K562 (cell line): ENCODE measurements at regions not wholly inside any gene's neighbourhood (a gene's known extent, or its start where the extent isn't known, plus 50 kb on each side); places are given as distances from the start of the nearest gene placed in this dataset.

Experiments
- ATAC-seq: fragments of 200-7000 bp; cut with Tn5 transposase; 3 replicates; pipeline ENCODE4 v1.9.1; 2020; ENCODE audit warnings: moderate library complexity
- BruUV-seq: library from RNA; stranded (reverse); fragments of 400-500 nt; replicated peaks from 2 replicates; lab custom pipeline; 2021; lab: Mats Ljungman, UMichigan
- CTCF ChIA-PET: fragments of 300-600 bp; formaldehyde crosslinking; extraction: SDS; loops from one replicate; lab custom pipeline; 2021; ENCODE audit warnings: low intra/inter-chr PET ratio; lab: Yijun Ruan, JAX
- POLR2A ChIA-PET: fragments of 300-600, 350-650 bp; sonication (Branson Sonifier 250); formaldehyde crosslinking; extraction: SDS; loops from one replicate; lab custom pipeline; 2021; ENCODE audit warnings: antibody characterized with exemption, inconsistent platforms; lab: Yijun Ruan, JAX
- DNase-seq, 4 experiments: peaks; one replicate each; pipeline versions ENCODE4 v3.0.0 to v3.0.0-alpha.2; 2011 to 2018; ENCODE audit warnings: low spot score in 3 of 4, mixed read lengths in 3 of 4; ENCODE audit errors: extremely low read depth in 1 of 4
- FAIRE-seq: peaks from 2 replicates; lab custom pipeline; 2011; peaks lifted over from hg19 to GRCh38; lab: Jason Lieb, UNC
- H2AFZ ChIP-seq: 2 replicates; pipeline ENCODE4 v1.6.0; 2011; ENCODE audit warnings: low read depth, low read length, control low read depth, inconsistent platforms
- H3K27ac ChIP-seq: fragments of 200-600 bp; 3 replicates; pipeline ENCODE4 v1.8.0; 2011; ENCODE audit warnings: low read depth, mild to moderate bottlenecking, control low read depth, inconsistent platforms, low read length, moderate library complexity, mixed read lengths; ENCODE audit errors: extremely low read depth
- H3K27me3 ChIP-seq, 2 experiments: fragments of 300-600 bp in 1 of 2; 2 replicates in 1 of 2; 3 replicates in 1 of 2; pipeline versions ENCODE4 v1.6.0 to v1.8.0; 2011; ENCODE audit warnings: inconsistent platforms in 2 of 2, low read length in 2 of 2, mild to moderate bottlenecking in 1 of 2, mixed read lengths in 1 of 2, moderate library complexity in 1 of 2; ENCODE audit not compliant: control insufficient read depth in 2 of 2, insufficient read depth in 2 of 2
- H3K36me3 ChIP-seq: fragments of 300-600 bp; 3 replicates; pipeline ENCODE4 v1.8.0; 2011; ENCODE audit warnings: mild to moderate bottlenecking, low read length, inconsistent platforms; ENCODE audit not compliant: control insufficient read depth, insufficient read depth
- H3K4me1 ChIP-seq, 2 experiments: fragments of 200-600 bp in 1 of 2; replicated peaks in 1 of 2; 2 replicates in 1 of 2; 3 replicates in 1 of 2; pipeline versions ENCODE4 v1.5.1 to v1.8.0; 2011; ENCODE audit warnings: inconsistent platforms in 2 of 2, low read length in 2 of 2, mild to moderate bottlenecking in 1 of 2, mixed read lengths in 1 of 2, moderate library complexity in 1 of 2; ENCODE audit not compliant: control insufficient read depth in 2 of 2, insufficient read depth in 2 of 2
- H3K4me2 ChIP-seq: 2 replicates; pipeline ENCODE4 v1.6.1; 2011; ENCODE audit warnings: low read length, control low read depth, inconsistent platforms, mixed read lengths; ENCODE audit not compliant: insufficient read depth
- H3K4me3 ChIP-seq: fragments of 200-600 bp; sonication (generic), shearing (Covaris generic); 2 replicates; pipeline ENCODE4 v1.5.1; 2016; ENCODE audit warnings: control low read depth, inconsistent platforms
- H3K79me2 ChIP-seq: fragments of 200-600 bp; 3 replicates; pipeline ENCODE4 v1.8.0; 2011; ENCODE audit warnings: low read length, inconsistent platforms; ENCODE audit not compliant: control insufficient read depth, insufficient read depth
- H3K9ac ChIP-seq, 2 experiments: 2 replicates each; pipeline versions ENCODE4 v1.6.0 to v1.6.1; 2011; ENCODE audit warnings: low read depth in 2 of 2, low read length in 2 of 2, control low read depth in 1 of 2, inconsistent platforms in 1 of 2, mild to moderate bottlenecking in 1 of 2, mixed read lengths in 1 of 2; ENCODE audit not compliant: insufficient read depth in 1 of 2
- H3K9me1 ChIP-seq: one replicate; pipeline ENCODE4 v1.6.0; 2011; ENCODE audit warnings: inconsistent platforms, mild to moderate bottlenecking, low read length, moderate library complexity; ENCODE audit not compliant: control insufficient read depth, insufficient read depth
- H3K9me3 ChIP-seq: replicated peaks from 2 replicates; pipeline ENCODE4 v1.5.1; 2011; ENCODE audit warnings: low read depth, low read length, inconsistent platforms; ENCODE audit not compliant: control insufficient read depth, insufficient read depth
- H4K20me1 ChIP-seq: replicated peaks from 2 replicates; pipeline ENCODE4 v1.6.1; 2011; ENCODE audit warnings: low read length, inconsistent platforms, mixed read lengths; ENCODE audit not compliant: control insufficient read depth, insufficient read depth
- ADNP ChIP-seq: fragments of 200-800 bp; sonication (Bioruptor generic); IDR thresholded peaks from 2 replicates; pipeline ENCODE4 v1.6.1; 2016; ENCODE audit warnings: missing genetic modification characterization, missing compliant biosample characterization
- ATF1 ChIP-seq, 2 experiments: fragments of 450-650 bp in 1 of 2; IDR thresholded peaks; 2 replicates each; pipeline ENCODE4 v1.6.1; 2016; ENCODE audit warnings: missing compliant biosample characterization in 1 of 2, missing genetic modification characterization in 1 of 2
- CXXC5 ChIP-seq: fragments of 250-450 bp; sonication (Bioruptor Pico); IDR thresholded peaks from 2 replicates; pipeline ENCODE4 v1.8.0; 2022; ENCODE audit warnings: inconsistent platforms, mild to moderate bottlenecking, moderate library complexity
- DIDO1 ChIP-seq: fragments of 450-650 bp; IDR thresholded peaks from 2 replicates; pipeline ENCODE4 v1.6.1; 2016; ENCODE audit warnings: low read depth, missing biosample characterization, missing genetic modification characterization
- ELF1 ChIP-seq: fragments of 200-800 bp; sonication (Bioruptor generic); IDR thresholded peaks from 2 replicates; pipeline ENCODE4 v1.6.1; 2016; ENCODE audit warnings: missing genetic modification characterization, missing compliant biosample characterization
- FOS ChIP-seq: IDR thresholded peaks from 3 replicates; pipeline ENCODE4 v1.6.1; 2011; ENCODE audit not compliant: insufficient read length; ENCODE audit errors: extremely low read depth
- GATAD2A ChIP-seq: fragments of 450-650 bp; IDR thresholded peaks from 2 replicates; pipeline ENCODE4 v1.6.1; 2017
- HDAC3 ChIP-seq: fragments of 450-650 bp; IDR thresholded peaks from 2 replicates; pipeline ENCODE4 v1.6.1; 2018; ENCODE audit warnings: borderline replicate concordance, mild to moderate bottlenecking, moderate library complexity; ENCODE audit not compliant: partially characterized antibody
- KDM1A ChIP-seq, 2 experiments: fragments of 450-650 bp; IDR thresholded peaks; 2 replicates each; pipeline ENCODE4 v1.6.1; 2016; ENCODE audit warnings: mild to moderate bottlenecking in 2 of 2
- KLF13 ChIP-seq: fragments of 450-650 bp; IDR thresholded peaks from 2 replicates; pipeline ENCODE4 v1.6.1; 2016; ENCODE audit warnings: missing genetic modification characterization, low read depth, mild to moderate bottlenecking, missing compliant biosample characterization, moderate library complexity, borderline replicate concordance
- PHB ChIP-seq: fragments of 250-450 bp; sonication (Bioruptor Pico); IDR thresholded peaks from 2 replicates; pipeline ENCODE4 v1.5.0; 2021
- POLR2AphosphoS2 ChIP-seq: IDR thresholded peaks from 2 replicates; pipeline ENCODE4 v1.6.1; 2012; ENCODE audit warnings: low read length, improper control_type of control experiment
- SMAD4 ChIP-seq: fragments of 250-450 bp; sonication (Bioruptor Pico); conservative IDR thresholded peaks from 2 replicates; pipeline ENCODE4 v1.8.0; 2021; ENCODE audit warnings: inconsistent platforms, mild to moderate bottlenecking, moderate library complexity
- ZKSCAN3 ChIP-seq: fragments of 250-450 bp; sonication (Bioruptor Pico); IDR thresholded peaks from 2 replicates; pipeline ENCODE4 v1.4.0; 2020
- ZNF586 ChIP-seq: fragments of 450-650 bp; formaldehyde crosslinking; conservative IDR thresholded peaks from 2 replicates; pipeline ENCODE4 v1.4.0; 2020; ENCODE audit warnings: mild to moderate bottlenecking, moderate library complexity
- ZNF644 ChIP-seq: fragments of 200-800 bp; sonication (Bioruptor generic); IDR thresholded peaks from 2 replicates; pipeline ENCODE4 v1.6.1; 2016; ENCODE audit warnings: low read depth, missing genetic modification characterization, missing compliant biosample characterization
- ZNF778 ChIP-seq: fragments of 450-650 bp; formaldehyde crosslinking; IDR thresholded peaks from 2 replicates; pipeline ENCODE4 v1.4.0; 2020; ENCODE audit warnings: mild to moderate bottlenecking, moderate library complexity
- WGBS: fragments of 100-300 bp; shearing (Covaris generic); methylation state at CpG from one replicate; pipeline ENCODE4 v1.1.6; 2016; ENCODE audit warnings: low coverage, mixed read lengths; ENCODE audit not compliant: insufficient coverage; ENCODE audit errors: missing lambda C conversion rate; 5-methylcytosine and 5-hydroxymethylcytosine counted together
- in situ Hi-C: fragments of 300-500 bp; cut with MboI; formaldehyde crosslinking; loops from 4 replicates; pipeline ENCODE4 v1.15.0; 2018; ENCODE audit warnings: inconsistent platforms, mixed read lengths
- intact Hi-C: fragments of 100-400 bp; cut with micrococcal nuclease; formaldehyde crosslinking; loops from 2 replicates; pipeline ENCODE4 v1.14.2; 2022
- TF ChIP-seq, protein P1 (sequence below): fragments of 250-450 bp; sonication (Bioruptor Pico); IDR thresholded peaks from 2 replicates; pipeline ENCODE4 v1.8.0; 2022; ENCODE audit warnings: inconsistent platforms, mild to moderate bottlenecking, moderate library complexity, borderline replicate concordance
- TF ChIP-seq, protein P2 (sequence below): fragments of 450-650 bp; IDR thresholded peaks from 2 replicates; pipeline ENCODE4 v1.6.1; 2014; ENCODE audit warnings: low read depth, mild to moderate bottlenecking, moderate library complexity, borderline replicate concordance

DNA sequence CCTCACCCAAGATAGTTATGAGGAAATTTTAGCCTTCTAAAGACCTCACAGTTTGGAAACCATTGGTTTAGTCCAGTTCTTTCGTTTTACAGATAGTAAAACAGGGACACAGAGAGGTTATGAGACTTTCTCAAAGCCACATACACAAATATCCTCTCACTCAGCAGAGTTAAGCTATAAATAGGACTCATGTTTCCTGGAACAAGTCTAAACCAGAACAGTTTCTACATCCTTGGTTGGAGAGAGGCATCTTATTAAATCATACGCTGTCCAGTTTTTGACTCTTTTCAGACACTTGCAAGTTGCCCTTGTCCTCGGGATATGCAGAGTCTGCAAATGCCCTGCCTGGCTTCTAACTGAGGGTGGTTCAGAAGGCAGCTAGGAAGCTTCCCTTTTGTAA lies 462.1 kb upstream of the DEPDC1 start:
- no peak for FAIRE-seq
- WGBS: 4% methylated on average over 3 of the region's 3 CpGs
- Histone ChIP-seq H3K9ac (no peak overlapping the region), H3K9me3 (no peaks in the 10 kb centered on the region), H3K4me1 (no peaks in the 10 kb centered on the region), H3K9me1 (no peaks in the 10 kb centered on the region), H4K20me1 (no peaks in the 10 kb centered on the region), H3K27me3 (no peaks in the 10 kb centered on the region), H2AFZ (no peak overlapping the region), H3K4me3 (no peak overlapping the region), H3K4me2 (no peak overlapping the region), H3K79me2 (no peaks in the 10 kb centered on the region), H3K27ac (no peak overlapping the region), H3K36me3 (no peaks in the 10 kb centered on the region)
- ChIA-PET CTCF (no interaction called here), POLR2A (no interaction called here)
- no TSS peak for BruUV-seq
- TF ChIP-seq GATAD2A: no peak
- TF ChIP-seq KLF13 (tag): no peak
- TF ChIP-seq, protein P1, sequence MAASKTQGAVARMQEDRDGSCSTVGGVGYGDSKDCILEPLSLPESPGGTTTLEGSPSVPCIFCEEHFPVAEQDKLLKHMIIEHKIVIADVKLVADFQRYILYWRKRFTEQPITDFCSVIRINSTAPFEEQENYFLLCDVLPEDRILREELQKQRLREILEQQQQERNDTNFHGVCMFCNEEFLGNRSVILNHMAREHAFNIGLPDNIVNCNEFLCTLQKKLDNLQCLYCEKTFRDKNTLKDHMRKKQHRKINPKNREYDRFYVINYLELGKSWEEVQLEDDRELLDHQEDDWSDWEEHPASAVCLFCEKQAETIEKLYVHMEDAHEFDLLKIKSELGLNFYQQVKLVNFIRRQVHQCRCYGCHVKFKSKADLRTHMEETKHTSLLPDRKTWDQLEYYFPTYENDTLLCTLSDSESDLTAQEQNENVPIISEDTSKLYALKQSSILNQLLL: no peak
- no peak for TF ChIP-seq ATF1 (CRISPR knock-in tag; IDR thresholded peaks at IDR 0.05)
- no peak for TF ChIP-seq ATF1 (tag; IDR thresholded peaks at IDR 0.05)
- no peak for TF ChIP-seq POLR2AphosphoS2
- TF ChIP-seq, protein P2, sequence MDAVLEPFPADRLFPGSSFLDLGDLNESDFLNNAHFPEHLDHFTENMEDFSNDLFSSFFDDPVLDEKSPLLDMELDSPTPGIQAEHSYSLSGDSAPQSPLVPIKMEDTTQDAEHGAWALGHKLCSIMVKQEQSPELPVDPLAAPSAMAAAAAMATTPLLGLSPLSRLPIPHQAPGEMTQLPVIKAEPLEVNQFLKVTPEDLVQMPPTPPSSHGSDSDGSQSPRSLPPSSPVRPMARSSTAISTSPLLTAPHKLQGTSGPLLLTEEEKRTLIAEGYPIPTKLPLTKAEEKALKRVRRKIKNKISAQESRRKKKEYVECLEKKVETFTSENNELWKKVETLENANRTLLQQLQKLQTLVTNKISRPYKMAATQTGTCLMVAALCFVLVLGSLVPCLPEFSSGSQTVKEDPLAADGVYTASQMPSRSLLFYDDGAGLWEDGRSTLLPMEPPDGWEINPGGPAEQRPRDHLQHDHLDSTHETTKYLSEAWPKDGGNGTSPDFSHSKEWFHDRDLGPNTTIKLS: no peak
- TF ChIP-seq ZKSCAN3 (CRISPR knock-in tag): no peak
- TF ChIP-seq ZNF644 (tag): no peak
- TF ChIP-seq SMAD4: no peak
- no peak for TF ChIP-seq DIDO1 (tag)
- TF ChIP-seq CXXC5 (CRISPR knock-in tag): no peak
- TF ChIP-seq FOS: no peak
- no peak for TF ChIP-seq ELF1 (tag)
- TF ChIP-seq ZNF778 (CRISPR knock-in tag): no peak
- no peak for TF ChIP-seq ZNF586
- TF ChIP-seq HDAC3: no peak
- no peak for TF ChIP-seq KDM1A (IDR thresholded peaks at IDR 0.05)
- TF ChIP-seq ADNP (tag): no peak
- TF ChIP-seq PHB (CRISPR knock-in tag): no peak
- ATAC-seq: no peak
- in situ Hi-C loops (no loop called here), intact Hi-C loops (no loop called here)
- no peak for DNase-seq
